DMS153 (cell line): ENCODE measurements at regions not wholly inside any gene's neighbourhood (a gene's known extent, or its start where the extent isn't known, plus 50 kb on each side); places are given as distances from the start of the nearest gene placed in this dataset.
A peak's percentile ranks its signal among the peaks of the same experiment; 100 is the strongest.

Source experiments
- DNase-seq: peaks from one replicate; lab custom pipeline; 2025; lab: John Stamatoyannopoulos, UW

- no peak for DNase-seq
Observed at GRCh38 chrX:20477219-20477618, 210.5 kb upstream of the RPS6KA3 start.

GRCh38 chrX:20472620-20473258, 206.0 kb upstream of the RPS6KA3 start:
- no peak for DNase-seq

- DNase-seq, result no peak
Observed at GRCh38 chrX:20472148-20472547, 205.4 kb upstream of the RPS6KA3 start.

- no peak for DNase-seq
Observed at GRCh38 chrX:20471483-20471882, 204.8 kb upstream of the RPS6KA3 start.

- no peak for DNase-seq
Observed at GRCh38 chrX:20463296-20464075, 196.8 kb upstream of the RPS6KA3 start.

GRCh38 chrX:20461576-20461975, 194.9 kb upstream of the RPS6KA3 start:
- DNase-seq, result peak; percentile 8

GRCh38 chrX:20461002-20461401, 194.3 kb upstream of the RPS6KA3 start:
- peak; percentile 34 for DNase-seq

GRCh38 chrX:20459410-20460350, 193.0 kb upstream of the RPS6KA3 start:
- no peak for DNase-seq

- no peak for DNase-seq
Observed at GRCh38 chrX:20456971-20457370, 190.3 kb upstream of the RPS6KA3 start.

GRCh38 chrX:20455001-20455400, 188.3 kb upstream of the RPS6KA3 start:
- no peak for DNase-seq

GRCh38 chrX:20454117-20454516, 187.4 kb upstream of the RPS6KA3 start:
- DNase-seq, result no peak

GRCh38 chrX:20452487-20452886, 185.8 kb upstream of the RPS6KA3 start:
- no peak for DNase-seq

- no peak for DNase-seq
Observed at GRCh38 chrX:20451929-20452328, 185.2 kb upstream of the RPS6KA3 start.

- DNase-seq, result no peak
Observed at GRCh38 chrX:20445109-20445508, 178.4 kb upstream of the RPS6KA3 start.

- peak; percentile 74 for DNase-seq
Observed at GRCh38 chrX:20442597-20442996, 175.9 kb upstream of the RPS6KA3 start.

GRCh38 chrX:20441123-20441522, 174.4 kb upstream of the RPS6KA3 start:
- DNase-seq, result no peak

- no peak for DNase-seq
Observed at GRCh38 chrX:20438871-20439526, 172.3 kb upstream of the RPS6KA3 start.

- DNase-seq, result no peak
Observed at GRCh38 chrX:20437683-20438082, 171.0 kb upstream of the RPS6KA3 start.

GRCh38 chrX:20435913-20436312, 169.2 kb upstream of the RPS6KA3 start:
- DNase-seq, result no peak

- no peak for DNase-seq
Observed at GRCh38 chrX:20434986-20435385, 168.3 kb upstream of the RPS6KA3 start.

GRCh38 chrX:20433388-20433775, 166.7 kb upstream of the RPS6KA3 start:
- no peak for DNase-seq
